RWPE1 (cell line): ENCODE measurements at regions not wholly inside any gene's neighbourhood (a gene's known extent, or its start where the extent isn't known, plus 50 kb on each side); places are given as distances from the start of the nearest gene placed in this dataset.

Experiments used
- CTCF ChIA-PET: fragments of 350-600 bp; sonication (Branson Sonifier 250); formaldehyde crosslinking; extraction: SDS; loops from one replicate; lab custom pipeline; 2021; lab: Yijun Ruan, JAX
- POLR2A ChIA-PET: fragments of 400-600 bp; formaldehyde crosslinking; extraction: SDS; loops from one replicate; lab custom pipeline; 2020; ENCODE audit warnings: antibody characterized with exemption; ENCODE audit not compliant: low non-redundant PET; lab: Yijun Ruan, JAX
- DNase-seq: peaks from one replicate; pipeline ENCODE4 v3.0.0; 2012; ENCODE audit warnings: low spot score
- H3K27ac ChIP-seq: fragments of 450-650 bp; 2 replicates; pipeline ENCODE4 v1.5.1; 2017
- CTCF ChIP-seq: fragments of 450-650 bp; conservative IDR thresholded peaks from 2 replicates; pipeline ENCODE4 v1.5.1; 2017; ENCODE audit warnings: low read depth, mild to moderate bottlenecking

DNA sequence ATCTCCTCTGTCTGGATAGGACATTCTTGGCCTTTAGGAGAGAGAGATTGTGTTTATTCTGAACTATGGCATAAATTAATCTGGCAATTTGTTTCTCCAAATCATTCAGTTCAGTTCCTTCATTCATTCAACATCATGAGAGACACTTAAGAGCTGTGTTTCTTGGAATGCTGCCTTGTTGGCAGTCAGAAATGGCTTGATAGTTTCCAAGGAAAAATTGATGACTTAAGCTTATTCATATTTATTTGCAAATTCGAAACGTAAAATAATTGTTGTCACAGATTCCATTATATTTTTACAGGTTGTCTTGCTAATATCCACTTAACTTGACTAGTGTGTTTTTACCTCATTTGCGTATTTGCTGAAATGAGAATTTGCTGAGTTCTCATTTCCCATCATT lies 393.0 kb downstream of the C12orf75 start:
- CTCF ChIA-PET, result interaction anchor here (0.9 kb wide), 1 partner anchor 14 kb away, joined by 3 read pairs; no protein-coding TSS in a partner anchor
- H3K27ac ChIP-seq, result no peak overlapping the region
- TF ChIP-seq CTCF, result no peak
- DNase-seq, result no peak
- POLR2A ChIA-PET, result no interaction called here

DNA sequence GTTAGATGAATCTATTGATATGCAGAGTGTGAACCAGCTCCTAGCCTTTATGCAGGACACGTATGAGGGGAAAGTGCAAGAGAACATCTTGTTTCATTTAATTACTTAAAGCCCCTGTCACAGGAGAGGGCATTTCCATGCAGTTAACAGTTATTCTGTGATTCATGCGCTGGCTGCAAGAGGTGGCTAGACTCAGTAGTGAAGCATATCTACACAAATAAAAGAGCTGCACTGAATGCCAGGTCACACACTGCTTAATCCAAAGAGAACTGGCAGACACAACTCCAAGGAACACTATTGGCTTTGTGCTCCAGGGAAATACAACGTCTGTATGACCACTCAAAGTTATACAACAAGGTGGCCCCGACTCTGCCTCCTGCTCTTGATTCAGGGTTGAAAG lies 394.1 kb downstream of the C12orf75 start:
- no peak for TF ChIP-seq CTCF
- ChIA-PET CTCF (no interaction called here), POLR2A (no interaction called here)

DNA sequence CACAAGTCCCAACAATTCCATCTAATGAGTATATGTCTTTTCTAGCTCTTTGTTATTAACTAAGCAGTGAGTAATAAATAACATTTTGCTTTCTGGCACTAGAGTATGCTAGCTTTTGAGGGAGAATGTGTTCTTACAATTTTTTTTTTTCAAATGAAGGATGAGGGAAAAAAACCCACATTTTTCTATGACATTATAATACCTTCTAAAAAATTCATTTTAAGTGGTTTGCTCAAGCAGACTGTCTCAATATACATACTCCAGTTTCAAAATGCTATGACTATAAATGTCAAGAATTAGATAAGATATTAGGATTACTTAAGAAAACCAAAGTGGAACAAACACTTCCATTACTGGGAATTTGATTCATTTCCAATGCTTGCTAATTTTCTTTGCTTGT lies 394.6 kb downstream of the C12orf75 start:
- DNase-seq, result no peak
- H3K27ac ChIP-seq, result no peak overlapping the region
- TF ChIP-seq CTCF, result no peak
- CTCF ChIA-PET, result no interaction called here
- POLR2A ChIA-PET, result no interaction called here

More for the DNA sequence above, 394.1 kb downstream of the C12orf75 start:
- no peak overlapping the region for H3K27ac ChIP-seq
- DNase-seq, result no peak

GRCh38 chr12:105729181-105729771 lies 398.8 kb downstream of the C12orf75 start:
- no peak overlapping the region for H3K27ac ChIP-seq
- ChIA-PET CTCF (interaction anchor here (0.5 to 0.6 kb wide), 2 partner anchors 16 to 718 kb away, joined by 3 read pairs; no protein-coding TSS in a partner anchor), POLR2A (no interaction called here)
- no peak for DNase-seq
- no peak for TF ChIP-seq CTCF

- no peak for TF ChIP-seq CTCF
- DNase-seq, result no peak
- ChIA-PET CTCF (interaction anchor here (0.6 kb wide), 1 partner anchor 15 kb away, joined by 3 read pairs; no protein-coding TSS in a partner anchor), POLR2A (no interaction called here)
- H3K27ac ChIP-seq, result no peak overlapping the region
Observed at GRCh38 chr12:105729926-105730325, 399.4 kb downstream of the C12orf75 start.

DNA sequence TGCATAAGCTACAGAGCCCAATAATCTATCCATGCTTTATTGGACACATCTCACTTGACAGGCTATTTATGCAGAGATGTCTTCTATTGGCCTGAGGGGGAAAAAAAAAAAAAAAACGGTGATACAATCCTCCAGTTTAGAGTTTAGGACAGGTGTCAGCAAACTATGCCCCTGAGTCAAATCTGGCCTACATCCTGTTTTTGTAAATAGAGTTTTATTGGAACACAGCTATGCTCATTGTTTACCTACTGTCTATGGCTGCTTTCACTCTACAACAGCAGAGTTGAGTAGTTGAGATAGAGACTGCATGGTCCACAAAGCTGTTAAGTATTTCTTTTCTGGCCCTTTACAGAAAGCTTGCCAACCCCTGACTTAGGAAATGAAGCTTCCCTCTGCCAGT lies 403.1 kb downstream of the C12orf75 start:
- POLR2A ChIA-PET, result no interaction called here
- CTCF ChIA-PET, result no interaction called here
- DNase-seq, result no peak
- TF ChIP-seq CTCF, result no peak
- H3K27ac ChIP-seq, result no peak overlapping the region
